Spleen (tissue), 7 donors: ENCODE measurements at regions not wholly inside any gene's neighbourhood (a gene's known extent, or its start where the extent isn't known, plus 50 kb on each side); places are given as distances from the start of the nearest gene placed in this dataset.

ENCODE experiments used
- POLR2A ChIP-seq, 3 donors: fragments of 450-650 bp; IDR thresholded peaks; one replicate each; pipeline ENCODE4 v1.5.1; 2017; ENCODE audit warnings: antibody characterized with exemption in 3 of 3, mild to moderate bottlenecking in 1 of 3
- POLR2AphosphoS5 ChIP-seq, 3 donors: sonication (generic); formaldehyde crosslinking; IDR thresholded peaks; one replicate each; pipeline ENCODE4 v1.5.1; 2017; ENCODE audit warnings: antibody characterized with exemption in 3 of 3
- TF ChIP-seq, protein P1 (sequence below), 11 experiments: fragments of 200-600 bp in 7 of 11; fragments of 450-650 bp in 4 of 11; sonication (generic) in 4 of 11; IDR thresholded peaks in 8 of 11; conservative IDR thresholded peaks in 3 of 11; 1 replicate in 7 of 11; 2 replicates in 4 of 11; pipeline versions ENCODE4 v1.4.0 to v1.8.0; 2016 to 2021; ENCODE audit warnings: antibody characterized with exemption in 11 of 11, inconsistent platforms in 4 of 11, mild to moderate bottlenecking in 1 of 11
- donor health status: DM: no; HTN: no; CAD: no; lungs with moderate emphysema.
- donor health status: DM: no; HTN: no; CAD: no.
- donor health status: DM: no; HTN: no; CAD: no.

DNA sequence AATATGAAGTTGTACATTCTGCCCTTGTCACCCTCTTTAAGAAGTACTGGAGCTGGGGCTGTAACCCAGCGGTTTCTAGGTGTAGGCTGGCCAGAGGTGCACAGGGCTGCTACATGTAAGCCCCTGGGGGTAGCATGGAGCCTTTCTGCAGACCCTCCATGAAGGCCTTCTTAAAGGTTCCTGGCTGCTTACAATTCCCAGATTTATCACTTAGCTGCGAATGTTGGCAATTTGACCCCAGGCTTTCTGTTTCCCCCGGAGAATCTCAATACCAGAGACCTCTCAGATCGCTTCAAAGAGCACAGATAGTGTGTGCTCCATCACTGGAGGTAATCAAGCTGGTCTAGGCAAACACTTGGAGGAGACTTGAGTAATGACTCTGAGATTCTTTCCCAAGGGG lies 309.4 kb downstream of the CBLN1 start:
- TF ChIP-seq, protein P1, sequence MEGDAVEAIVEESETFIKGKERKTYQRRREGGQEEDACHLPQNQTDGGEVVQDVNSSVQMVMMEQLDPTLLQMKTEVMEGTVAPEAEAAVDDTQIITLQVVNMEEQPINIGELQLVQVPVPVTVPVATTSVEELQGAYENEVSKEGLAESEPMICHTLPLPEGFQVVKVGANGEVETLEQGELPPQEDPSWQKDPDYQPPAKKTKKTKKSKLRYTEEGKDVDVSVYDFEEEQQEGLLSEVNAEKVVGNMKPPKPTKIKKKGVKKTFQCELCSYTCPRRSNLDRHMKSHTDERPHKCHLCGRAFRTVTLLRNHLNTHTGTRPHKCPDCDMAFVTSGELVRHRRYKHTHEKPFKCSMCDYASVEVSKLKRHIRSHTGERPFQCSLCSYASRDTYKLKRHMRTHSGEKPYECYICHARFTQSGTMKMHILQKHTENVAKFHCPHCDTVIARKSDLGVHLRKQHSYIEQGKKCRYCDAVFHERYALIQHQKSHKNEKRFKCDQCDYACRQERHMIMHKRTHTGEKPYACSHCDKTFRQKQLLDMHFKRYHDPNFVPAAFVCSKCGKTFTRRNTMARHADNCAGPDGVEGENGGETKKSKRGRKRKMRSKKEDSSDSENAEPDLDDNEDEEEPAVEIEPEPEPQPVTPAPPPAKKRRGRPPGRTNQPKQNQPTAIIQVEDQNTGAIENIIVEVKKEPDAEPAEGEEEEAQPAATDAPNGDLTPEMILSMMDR (IDR thresholded peaks at IDR 0.05 in 8 of 11, conservative IDR thresholded peaks at IDR 0.05 in 3 of 11): no peak
- TF ChIP-seq POLR2A (IDR thresholded peaks at IDR 0.05) (no peak), POLR2AphosphoS5 (IDR thresholded peaks at IDR 0.05) (no peak)
